ENCODE measurements at regions not wholly inside any gene's neighbourhood (a gene's known extent, or its start where the extent isn't known, plus 50 kb on each side); places are given as distances from the start of the nearest gene placed in this dataset. TPM values are rescaled to one million over a fixed set of nuclear protein-coding genes. Genes with fewer than 3 reads are reported as not detected.
A peak's percentile ranks its signal among the peaks of the same experiment; 100 is the strongest.

GRCh38 chr16:9695152-9695551, 487.1 kb downstream of the GRIN2A start:
- H3K4me3 ChIP-seq (ENCODE audit: low read depth, low read length), result no peak overlapping the region
- DNase-seq (ENCODE audit: low read depth), result no peak
- TF ChIP-seq CTCF (IDR thresholded peaks at IDR 0.05; ENCODE audit: insufficient read depth, low read length), result peak; percentile 12

Small RNA genes in the stretch of these regions (small RNA-seq; reads per million reads assigned to genes)
- gene RNA5SP403, result not detected
- not detected for gene RNA5SP404

Measured in fibroblast of the aortic adventitia (primary cell).